Skeletal muscle tissue (tissue), 3 donors: ENCODE measurements at regions not wholly inside any gene's neighbourhood (a gene's known extent, or its start where the extent isn't known, plus 50 kb on each side); places are given as distances from the start of the nearest gene placed in this dataset.

Source experiments
- H3K27ac ChIP-seq: one replicate; pipeline ENCODE4 v1.7.0; 2013; ENCODE audit warnings: mild to moderate bottlenecking, low read depth, low read length, inconsistent platforms
- H3K27me3 ChIP-seq, 3 donors: one replicate each; pipeline ENCODE4 v1.7.0; 2013; ENCODE audit warnings: low read length in 3 of 3; ENCODE audit not compliant: control insufficient read depth in 3 of 3, insufficient read depth in 3 of 3
- H3K36me3 ChIP-seq, 3 donors: one replicate each; pipeline ENCODE4 v1.7.0; 2013; ENCODE audit warnings: low read length in 3 of 3; ENCODE audit not compliant: control insufficient read depth in 3 of 3, insufficient read depth in 3 of 3
- H3K4me1 ChIP-seq, 3 donors: one replicate each; pipeline ENCODE4 v1.7.0; 2013; ENCODE audit warnings: low read length in 3 of 3, mild to moderate bottlenecking in 3 of 3; ENCODE audit not compliant: control insufficient read depth in 3 of 3, insufficient read depth in 3 of 3
- H3K4me3 ChIP-seq, 3 donors: one replicate each; pipeline ENCODE4 v1.7.0; 2013; ENCODE audit warnings: low read length in 3 of 3
- H3K9ac ChIP-seq, 3 donors: one replicate each; pipeline ENCODE4 v1.7.0; 2013; ENCODE audit warnings: low read length in 3 of 3, mild to moderate bottlenecking in 3 of 3, moderate library complexity in 2 of 3, low read depth in 1 of 3
- H3K9me3 ChIP-seq, 3 donors: one replicate each; pipeline ENCODE4 v1.7.0; 2013; ENCODE audit warnings: low read length in 3 of 3; ENCODE audit not compliant: control insufficient read depth in 3 of 3
- donor health status: Osteomylitis.

GRCh38 chr9:126222835-126223431, 103.7 kb upstream of the MVB12B start:
- Histone ChIP-seq H3K4me3 (no peak overlapping the region), H3K9ac (no peak overlapping the region), H3K4me1 (no peaks in the 10 kb centered on the region), H3K27me3 (peaks cover 47 to 64% (median 58%) of the 10 kb centered on the region in 3 donors), H3K27ac (no peak overlapping the region), H3K36me3 (no peaks in the 10 kb centered on the region), H3K9me3 (peaks cover 0 to 10% (median 2%) of the 10 kb centered on the region in 3 donors)

GRCh38 chr9:126223798-126224531, 102.7 kb upstream of the MVB12B start:
- H3K4me3 ChIP-seq = no peak overlapping the region
- peaks cover 46 to 68% (median 53%) of the 10 kb centered on the region in 3 donors for H3K27me3 ChIP-seq
- H3K27ac ChIP-seq = no peak overlapping the region
- H3K9ac ChIP-seq = no peak overlapping the region
- H3K4me1 ChIP-seq = peaks cover 0 to 2% (median 0%) of the 10 kb centered on the region in 3 donors
- H3K36me3 ChIP-seq = no peaks in the 10 kb centered on the region
- peaks cover 0 to 10% (median 2%) of the 10 kb centered on the region in 3 donors for H3K9me3 ChIP-seq

DNA sequence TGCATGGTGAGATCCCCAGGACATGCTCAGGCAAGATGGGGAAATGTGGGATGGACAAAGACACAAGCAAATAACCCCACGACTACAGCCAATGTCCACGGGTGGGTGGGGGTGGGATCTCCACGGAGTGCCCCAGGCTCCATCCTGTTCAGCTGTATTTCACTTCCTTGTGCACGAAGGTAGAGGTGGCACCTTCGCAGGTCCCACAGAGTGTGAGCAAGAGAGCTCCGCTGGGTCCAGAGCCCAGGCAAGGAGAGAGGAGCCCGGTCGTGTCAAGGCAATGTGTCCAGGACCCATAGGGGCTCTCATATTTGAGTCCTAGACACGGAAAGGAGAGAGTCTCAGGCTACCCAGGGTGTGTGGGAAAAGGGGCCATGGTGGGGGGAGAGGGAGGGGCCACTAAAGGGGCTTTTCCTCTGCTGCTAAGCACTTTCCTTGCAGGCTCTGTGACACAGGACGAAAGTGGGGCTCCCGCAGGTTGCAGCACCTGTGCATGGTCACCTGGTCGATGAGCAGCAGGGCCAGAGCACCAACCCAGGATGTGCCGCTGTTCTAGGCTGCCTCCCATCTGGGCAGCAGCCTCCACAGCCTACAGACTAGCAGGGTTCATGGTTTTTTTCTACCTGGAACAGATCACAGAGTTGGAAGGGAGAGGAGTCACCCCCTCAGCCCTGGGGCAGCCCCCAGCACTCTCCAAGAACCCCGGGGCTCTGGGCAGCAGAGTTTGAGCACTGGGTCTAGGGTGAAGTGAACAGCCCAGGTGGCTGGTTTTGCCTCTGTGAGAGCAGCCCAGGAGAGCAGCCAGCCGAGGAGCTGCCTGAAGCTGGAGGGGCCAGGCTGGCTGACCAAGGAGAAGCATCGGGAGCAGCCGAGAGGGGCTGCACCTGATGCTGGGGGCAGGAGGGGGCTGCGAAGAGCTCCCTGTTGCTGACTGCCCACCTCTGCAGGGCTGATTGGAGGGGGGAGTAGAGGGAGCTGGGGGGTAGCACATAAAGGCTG, 100.7 kb upstream of the MVB12B start:
- Histone ChIP-seq H3K36me3 (no peaks in the 10 kb centered on the region), H3K9me3 (peaks cover 0 to 10% (median 2%) of the 10 kb centered on the region in 3 donors), H3K9ac (no peak overlapping the region), H3K27ac (no peak overlapping the region), H3K4me1 (peaks cover 0 to 2% (median 0%) of the 10 kb centered on the region in 3 donors), H3K27me3 (peaks cover 38 to 58% (median 44%) of the 10 kb centered on the region in 3 donors), H3K4me3 (no peak overlapping the region)

GRCh38 chr9:126226991-126227936, 99.4 kb upstream of the MVB12B start:
- peaks cover 0 to under 1% (median 0%) of the 10 kb centered on the region in 3 donors for H3K9me3 ChIP-seq
- peaks cover 0 to 2% (median 0%) of the 10 kb centered on the region in 3 donors for H3K4me1 ChIP-seq
- H3K9ac ChIP-seq = no peak overlapping the region
- no peaks in the 10 kb centered on the region for H3K36me3 ChIP-seq
- no peak overlapping the region for H3K4me3 ChIP-seq
- H3K27me3 ChIP-seq = peaks cover 31 to 52% (median 38%) of the 10 kb centered on the region in 3 donors
- no peak overlapping the region for H3K27ac ChIP-seq

GRCh38 chr9:126228111-126228780, 98.4 kb upstream of the MVB12B start:
- no peaks in the 10 kb centered on the region for H3K9me3 ChIP-seq
- no peak overlapping the region for H3K27ac ChIP-seq
- peaks cover 22 to 42% (median 29%) of the 10 kb centered on the region in 3 donors for H3K27me3 ChIP-seq
- no peak overlapping the region for H3K4me3 ChIP-seq
- peaks cover 0 to 2% (median 0%) of the 10 kb centered on the region in 3 donors for H3K4me1 ChIP-seq
- H3K36me3 ChIP-seq = no peaks in the 10 kb centered on the region
- no peak overlapping the region for H3K9ac ChIP-seq

- H3K4me3 ChIP-seq = no peak overlapping the region
- no peaks in the 10 kb centered on the region for H3K9me3 ChIP-seq
- peaks cover 0 to 2% (median 0%) of the 10 kb centered on the region in 3 donors for H3K4me1 ChIP-seq
- H3K36me3 ChIP-seq = no peaks in the 10 kb centered on the region
- H3K9ac ChIP-seq = no peak overlapping the region
- H3K27ac ChIP-seq = no peak overlapping the region
- peaks cover 15 to 36% (median 22%) of the 10 kb centered on the region in 3 donors for H3K27me3 ChIP-seq
Observed at GRCh38 chr9:126228781-126229444, 97.7 kb upstream of the MVB12B start.

- Histone ChIP-seq H3K27me3 (peaks cover 9 to 30% (median 20%) of the 10 kb centered on the region in 3 donors), H3K27ac (no peak overlapping the region), H3K9me3 (no peaks in the 10 kb centered on the region)
Observed at GRCh38 chr9:126229501-126229900, 97.1 kb upstream of the MVB12B start.

DNA sequence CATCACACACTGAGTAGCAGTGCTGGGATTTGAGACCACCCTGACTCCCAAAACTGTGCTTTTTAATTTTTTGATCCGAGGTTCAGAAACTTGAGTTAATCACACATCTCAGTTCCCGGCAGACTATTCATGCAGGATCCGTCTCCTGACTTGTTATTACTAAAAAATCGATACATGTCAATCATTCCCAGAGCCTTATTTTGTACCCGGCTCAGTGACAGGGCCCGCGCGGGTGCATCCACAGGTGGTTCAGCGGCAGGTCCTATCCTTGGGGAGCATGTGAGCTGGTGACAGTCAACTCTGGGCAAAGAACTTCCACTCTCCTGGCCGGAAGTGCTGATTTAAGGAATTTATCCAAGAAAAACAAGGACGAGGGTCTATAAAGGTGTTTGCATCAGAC, 95.9 kb upstream of the MVB12B start:
- no peak overlapping the region for H3K4me3 ChIP-seq
- H3K27ac ChIP-seq = no peak overlapping the region
- H3K27me3 ChIP-seq = peaks cover 3 to 32% (median 25%) of the 10 kb centered on the region in 3 donors
- no peak overlapping the region for H3K9ac ChIP-seq
- peaks cover 0 to 2% (median 0%) of the 10 kb centered on the region in 3 donors for H3K4me1 ChIP-seq
- no peaks in the 10 kb centered on the region for H3K9me3 ChIP-seq
- no peaks in the 10 kb centered on the region for H3K36me3 ChIP-seq

More at GRCh38 chr9:126229501-126229900, 97.1 kb upstream of the MVB12B start:
- Histone ChIP-seq H3K4me3 (no peak overlapping the region), H3K4me1 (peaks cover 0 to 2% (median 0%) of the 10 kb centered on the region in 3 donors), H3K36me3 (no peaks in the 10 kb centered on the region), H3K9ac (no peak overlapping the region)
